Upper lobe of left lung (tissue), 4 donors: ENCODE measurements at regions not wholly inside any gene's neighbourhood (a gene's known extent, or its start where the extent isn't known, plus 50 kb on each side); places are given as distances from the start of the nearest gene placed in this dataset.

ENCODE experiments used
- EP300 ChIP-seq, 4 donors: sonication (generic); formaldehyde crosslinking; IDR thresholded peaks; one replicate each; pipeline ENCODE4 v1.5.1; 2017; ENCODE audit warnings: antibody characterized with exemption in 4 of 4, control low read depth in 2 of 4
- POLR2A ChIP-seq, 4 donors: fragments of 450-650 bp; IDR thresholded peaks; one replicate each; pipeline ENCODE4 v1.5.1; 2016 to 2017; ENCODE audit warnings: antibody characterized with exemption in 4 of 4, mild to moderate bottlenecking in 2 of 4
- TF ChIP-seq, protein P1 (sequence below), 6 experiments: fragments of 450-650 bp in 4 of 6; fragments of 200-600 bp in 2 of 6; sonication (generic) in 2 of 6; IDR thresholded peaks; one replicate each; pipeline ENCODE4 v1.5.1; 2016 to 2019; ENCODE audit warnings: antibody characterized with exemption in 6 of 6

DNA sequence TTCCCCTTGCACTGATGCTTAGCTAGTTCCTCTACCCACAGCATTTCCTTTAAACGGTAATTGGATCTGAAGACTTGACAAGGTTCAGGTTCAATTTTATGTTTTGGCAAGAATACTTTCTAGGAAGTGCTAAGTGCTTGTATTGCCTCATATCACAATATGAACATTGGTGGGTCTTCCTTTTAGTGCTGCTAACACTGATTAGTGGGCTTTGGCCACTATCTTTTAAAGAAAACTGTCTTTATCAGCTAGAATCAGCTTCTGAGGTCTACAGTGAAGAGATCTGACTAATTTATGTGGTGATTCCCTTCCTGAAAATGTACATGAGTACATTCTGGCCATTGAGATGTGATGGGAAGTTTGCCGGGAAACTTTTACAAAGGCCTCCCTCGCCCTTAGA lies 316.7 kb upstream of the KLF3 start:
- TF ChIP-seq, protein P1, sequence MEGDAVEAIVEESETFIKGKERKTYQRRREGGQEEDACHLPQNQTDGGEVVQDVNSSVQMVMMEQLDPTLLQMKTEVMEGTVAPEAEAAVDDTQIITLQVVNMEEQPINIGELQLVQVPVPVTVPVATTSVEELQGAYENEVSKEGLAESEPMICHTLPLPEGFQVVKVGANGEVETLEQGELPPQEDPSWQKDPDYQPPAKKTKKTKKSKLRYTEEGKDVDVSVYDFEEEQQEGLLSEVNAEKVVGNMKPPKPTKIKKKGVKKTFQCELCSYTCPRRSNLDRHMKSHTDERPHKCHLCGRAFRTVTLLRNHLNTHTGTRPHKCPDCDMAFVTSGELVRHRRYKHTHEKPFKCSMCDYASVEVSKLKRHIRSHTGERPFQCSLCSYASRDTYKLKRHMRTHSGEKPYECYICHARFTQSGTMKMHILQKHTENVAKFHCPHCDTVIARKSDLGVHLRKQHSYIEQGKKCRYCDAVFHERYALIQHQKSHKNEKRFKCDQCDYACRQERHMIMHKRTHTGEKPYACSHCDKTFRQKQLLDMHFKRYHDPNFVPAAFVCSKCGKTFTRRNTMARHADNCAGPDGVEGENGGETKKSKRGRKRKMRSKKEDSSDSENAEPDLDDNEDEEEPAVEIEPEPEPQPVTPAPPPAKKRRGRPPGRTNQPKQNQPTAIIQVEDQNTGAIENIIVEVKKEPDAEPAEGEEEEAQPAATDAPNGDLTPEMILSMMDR (IDR thresholded peaks at IDR 0.05) = no peak
- no peak for TF ChIP-seq POLR2A (IDR thresholded peaks at IDR 0.05)
- TF ChIP-seq EP300 (IDR thresholded peaks at IDR 0.05) = no peak
